A204.1 (cell line): ENCODE measurements at regions not wholly inside any gene's neighbourhood (a gene's known extent, or its start where the extent isn't known, plus 50 kb on each side); places are given as distances from the start of the nearest gene placed in this dataset.

Experiments used
- FAIRE-seq: peaks from 2 replicates; lab custom pipeline; 2012; peaks lifted over from hg19 to GRCh38; lab: Jason Lieb, UNC

DNA sequence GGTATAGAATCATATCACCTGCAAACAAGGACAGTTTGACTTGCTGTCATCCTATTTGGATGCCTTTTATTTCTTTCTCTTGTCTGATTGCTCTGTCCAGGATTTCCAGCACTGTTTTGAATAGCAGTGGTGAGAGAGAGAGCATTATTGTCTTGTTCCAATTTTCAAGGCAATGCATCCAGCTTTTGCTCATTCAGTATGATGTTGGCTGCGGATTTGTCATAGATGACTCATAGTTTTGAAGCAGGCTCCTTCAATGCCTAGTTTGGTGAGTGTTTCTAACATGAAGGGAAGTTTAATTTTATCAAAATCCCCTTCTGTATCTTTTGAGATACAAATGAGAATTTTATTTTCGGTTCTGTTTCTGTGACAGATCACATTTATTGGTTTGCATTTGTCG lies 518.9 kb downstream of the PCDH11X start:
- FAIRE-seq, result peak; percentile 3

DNA sequence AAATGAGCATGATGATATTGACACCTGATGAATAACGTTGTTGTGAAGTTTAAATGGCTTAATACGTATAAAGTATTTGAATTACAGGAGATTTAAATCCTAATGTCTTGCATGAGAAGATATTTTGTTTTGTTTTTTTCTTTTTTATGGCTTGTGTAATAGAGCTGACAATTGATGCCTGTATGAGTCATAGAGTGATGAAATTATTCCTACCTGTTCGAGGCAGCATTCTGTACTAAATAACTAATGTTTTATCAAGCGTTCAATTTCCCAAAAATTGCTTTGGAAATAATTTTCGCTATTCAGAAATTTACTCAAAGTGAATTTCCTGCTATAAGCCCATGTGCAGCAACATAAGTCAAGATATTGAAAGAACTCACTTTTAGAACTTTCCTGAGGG lies 554.0 kb downstream of the PCDH11X start:
- FAIRE-seq, result peak; percentile 25

DNA sequence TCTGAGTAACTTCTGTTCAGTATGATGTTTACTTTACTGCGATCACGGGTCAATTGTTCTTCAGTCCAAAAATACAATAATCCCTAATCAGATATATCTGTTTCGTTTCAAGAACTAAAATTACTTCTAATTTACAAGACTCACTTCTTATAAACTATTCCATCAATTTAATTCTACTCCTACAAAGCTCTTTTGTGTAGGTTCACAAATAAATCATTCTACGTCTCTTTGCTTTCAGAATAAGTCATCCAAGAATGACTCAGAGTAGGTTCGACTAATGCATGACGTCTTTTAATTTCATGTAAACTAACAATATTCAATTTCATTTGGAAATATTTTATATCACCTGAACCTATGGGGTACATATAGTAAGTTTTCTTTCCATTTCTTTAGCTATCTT lies 571.9 kb downstream of the PCDH11X start:
- peak; percentile 95 for FAIRE-seq

DNA sequence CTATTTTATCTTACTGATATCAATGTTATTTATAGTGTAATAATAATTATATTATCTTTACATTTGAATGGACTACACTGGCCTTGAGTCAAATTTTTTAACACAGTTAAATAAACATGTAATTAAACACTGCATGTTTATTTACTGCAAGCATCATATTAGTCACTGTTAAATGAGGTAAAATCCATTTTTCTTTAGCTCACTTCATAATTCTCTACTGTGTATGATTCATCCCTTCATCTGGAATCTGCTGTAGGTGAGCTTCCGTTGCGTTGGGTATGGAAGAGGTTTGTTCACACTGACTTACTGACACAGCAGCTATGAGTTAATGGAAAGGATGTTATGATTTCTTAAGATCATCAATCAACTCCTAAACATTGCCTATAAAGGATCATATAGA lies 572.3 kb downstream of the PCDH11X start:
- FAIRE-seq, result no peak
